ENCODE measurements at regions not wholly inside any gene's neighbourhood (a gene's known extent, or its start where the extent isn't known, plus 50 kb on each side); places are given as distances from the start of the nearest gene placed in this dataset.

DNA sequence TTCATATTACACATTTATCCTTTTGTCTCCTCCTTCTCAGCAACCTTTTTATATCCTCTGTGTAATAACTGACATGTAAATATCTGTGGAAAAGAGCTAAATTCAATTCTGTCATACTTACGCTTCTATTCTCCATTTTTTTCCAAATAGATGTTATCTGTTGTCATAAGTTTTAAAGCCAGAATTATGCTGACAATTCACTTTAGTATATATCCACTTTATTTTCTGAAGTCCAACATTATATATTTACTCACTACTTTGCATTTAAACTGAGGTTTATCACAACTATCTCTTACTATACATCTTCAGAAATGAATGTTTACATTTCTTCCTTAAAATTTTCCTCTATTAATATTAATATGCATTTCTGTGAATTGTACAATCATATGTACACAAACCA, 247.9 kb upstream of the PCDH10 start:
- DNase-seq, result no peak

DNA sequence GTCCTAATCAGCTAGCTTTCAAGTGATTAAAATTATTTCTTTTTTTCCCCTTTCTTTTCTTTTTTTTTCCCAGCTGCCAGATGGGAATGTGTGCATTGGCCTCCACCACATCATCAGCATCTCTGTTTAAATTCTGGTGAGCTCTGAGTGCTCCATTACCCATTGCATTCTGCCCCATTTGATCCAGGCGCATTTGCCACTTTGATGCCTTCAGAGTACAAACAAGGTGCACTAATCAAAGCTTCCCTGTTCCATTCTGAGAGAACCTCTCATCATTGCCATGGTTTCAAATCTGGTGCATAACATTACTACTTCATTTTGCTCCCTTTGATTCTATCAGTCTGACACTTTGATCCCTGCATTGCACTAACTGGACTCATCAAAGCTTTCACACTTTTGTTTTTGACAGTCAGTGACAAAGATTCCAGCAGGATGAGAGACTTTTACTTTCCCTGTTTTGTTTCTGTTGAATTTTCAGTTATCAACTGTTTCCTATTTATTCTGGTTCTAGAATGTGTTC, 238.8 kb upstream of the PCDH10 start:
- no peak for DNase-seq

GRCh38 chr4:132918096-132918495, 231.0 kb upstream of the PCDH10 start:
- DNase-seq, result no peak

- DNase-seq, result no peak
Measured at GRCh38 chr4:132923516-132923915, 225.6 kb upstream of the PCDH10 start.

DNA sequence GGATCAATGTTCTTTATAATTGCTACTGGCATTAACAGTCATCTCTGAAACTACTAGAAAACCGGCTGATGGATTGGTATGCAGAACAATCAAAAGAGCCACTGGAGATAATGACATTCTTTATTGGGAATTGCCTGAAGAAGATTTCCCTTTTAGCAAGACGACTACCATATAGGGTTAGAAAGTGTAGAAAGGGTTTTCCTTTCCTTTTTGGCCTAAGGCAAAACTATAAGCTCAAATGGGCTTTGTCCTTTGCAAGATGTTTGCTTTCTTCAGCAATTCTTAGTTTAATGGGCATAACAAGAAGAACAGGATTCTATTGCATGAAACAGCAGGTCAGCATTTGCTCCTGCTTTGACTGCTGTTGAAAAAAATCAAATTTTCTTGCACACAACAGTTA, 214.2 kb upstream of the PCDH10 start:
- no peak for DNase-seq

DNA sequence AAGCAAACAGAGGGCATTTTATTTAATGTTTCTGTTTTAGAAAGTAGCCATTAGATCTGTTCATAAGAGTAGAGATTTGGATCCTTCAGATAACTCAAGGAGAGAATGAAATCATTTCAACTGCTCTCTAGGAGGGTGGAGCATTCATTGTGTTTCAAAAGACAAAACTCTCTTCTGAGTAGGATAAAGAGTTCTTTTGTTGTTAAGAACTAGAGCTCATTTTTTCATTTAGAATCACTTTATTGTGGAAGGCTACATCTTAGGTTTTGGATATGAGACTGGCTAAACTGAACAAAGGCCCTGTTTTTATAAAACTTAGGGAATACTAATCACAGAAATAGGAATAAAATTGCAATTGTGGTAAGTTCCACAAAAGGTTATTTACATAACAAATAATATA, 193.9 kb upstream of the PCDH10 start:
- DNase-seq, result no peak

DNA sequence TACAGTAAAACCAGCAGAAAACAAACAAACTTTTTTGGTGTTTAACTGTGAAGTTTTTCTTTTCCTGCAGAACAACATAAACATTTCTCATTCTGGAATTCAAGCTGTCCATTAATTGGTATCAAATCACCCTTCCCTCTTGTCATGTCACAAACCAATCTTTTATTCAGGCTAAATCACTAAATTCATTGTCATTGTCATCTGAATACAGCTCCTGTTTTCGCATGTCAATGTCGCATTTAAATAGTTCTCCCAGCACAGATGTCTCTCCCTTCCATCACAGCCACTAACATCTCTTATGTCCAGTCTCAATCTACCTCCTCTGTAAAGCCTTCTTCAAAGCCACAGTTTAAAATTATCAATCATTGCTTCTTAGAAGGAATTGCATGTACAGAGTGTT, 192.1 kb upstream of the PCDH10 start:
- no peak for DNase-seq

DNA sequence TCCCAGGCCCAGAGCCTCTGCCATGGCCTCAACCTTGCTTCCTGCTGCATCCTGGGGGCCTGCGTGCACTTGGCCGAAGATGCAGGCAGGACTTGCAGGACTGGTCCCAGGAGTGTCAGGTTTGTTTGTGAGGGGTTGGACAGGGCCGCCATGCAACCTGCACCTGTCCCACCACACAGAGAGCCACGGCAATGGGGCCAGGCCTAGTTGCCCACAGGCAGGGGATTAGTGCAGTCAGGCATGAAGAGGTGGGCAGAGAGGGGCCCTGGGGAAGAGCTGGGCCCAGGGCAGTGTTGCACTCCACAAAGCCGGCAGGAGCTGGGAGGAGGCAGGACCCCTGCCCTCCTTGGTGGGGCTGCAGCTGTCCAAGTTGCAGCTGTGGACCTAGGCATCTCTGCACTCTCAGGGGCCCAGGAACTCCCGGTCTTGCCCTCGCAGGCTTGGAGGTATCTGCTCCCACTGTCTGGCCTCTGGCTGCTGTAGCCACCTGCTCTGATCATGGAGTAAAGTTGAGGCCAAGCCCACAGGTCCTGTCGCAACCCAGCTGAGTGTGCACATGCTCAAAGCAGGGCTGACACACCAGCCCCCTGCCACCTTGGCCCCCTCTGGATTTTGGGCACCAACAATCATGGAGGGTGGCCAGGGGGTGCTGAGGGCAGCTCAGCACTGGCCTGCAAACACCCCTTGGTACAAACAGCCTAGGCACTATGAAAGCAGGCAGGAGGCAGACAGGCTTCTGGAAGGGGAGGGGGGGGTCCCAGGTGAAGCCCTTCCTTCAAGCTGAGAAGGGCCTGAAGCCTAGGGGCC, 190.4 kb upstream of the PCDH10 start:
- no peak for DNase-seq

- no peak for DNase-seq
Measured at GRCh38 chr4:132981611-132982010, 167.5 kb upstream of the PCDH10 start.

GRCh38 chr4:132982151-132982550, 166.9 kb upstream of the PCDH10 start:
- no peak for DNase-seq

- DNase-seq, result no peak
Measured at GRCh38 chr4:132991111-132991510, 158.0 kb upstream of the PCDH10 start.

DNA sequence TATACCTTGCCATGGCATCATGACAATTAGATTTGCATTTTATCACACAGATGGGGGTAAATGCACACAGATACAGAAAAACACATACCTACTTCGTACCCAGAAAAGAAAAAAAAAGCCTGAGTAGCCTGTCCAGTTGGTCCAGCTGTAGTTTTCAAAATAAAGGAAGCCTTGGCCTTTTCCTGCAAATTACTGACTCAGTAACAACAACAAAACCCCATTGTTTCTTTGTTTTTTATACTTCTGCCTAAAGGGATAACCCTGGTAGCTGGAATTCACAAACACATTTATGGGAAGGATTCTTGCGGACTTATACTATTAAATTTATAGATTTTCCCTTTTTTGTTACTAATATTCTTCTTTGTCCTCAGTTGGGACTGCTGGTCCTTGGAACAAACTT, 156.4 kb upstream of the PCDH10 start:
- no peak for DNase-seq

DNA sequence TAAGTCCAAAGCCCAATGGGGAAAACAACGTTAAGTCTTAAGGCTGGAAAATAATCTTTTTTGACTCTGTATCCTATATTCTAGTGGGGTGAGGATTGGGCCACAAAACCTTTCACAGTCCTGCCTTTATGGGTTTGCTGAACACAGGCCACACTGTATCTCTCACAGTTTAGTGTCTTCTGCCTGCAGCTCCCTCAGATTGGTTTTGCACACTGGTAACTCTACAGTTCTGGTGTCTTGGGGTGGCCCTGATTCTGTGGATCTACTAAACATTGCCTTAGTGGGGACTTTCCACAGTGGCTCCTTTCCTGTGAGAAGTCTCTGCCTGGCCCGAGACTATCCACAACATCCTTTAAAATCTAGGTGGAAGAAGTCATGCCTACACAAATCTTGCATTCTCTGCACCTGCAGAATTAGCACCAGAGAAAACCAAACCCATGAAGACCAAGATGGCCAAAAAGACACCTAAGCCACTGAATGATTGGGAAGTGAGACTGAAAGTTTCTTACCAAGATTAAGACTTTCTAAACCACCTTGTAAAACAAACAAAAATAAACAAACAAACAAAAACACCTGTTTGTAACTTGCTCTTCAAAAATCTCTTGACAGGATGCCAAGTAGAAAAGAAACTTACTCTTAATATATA, 150.4 kb upstream of the PCDH10 start:
- no peak for DNase-seq

- DNase-seq, result no peak
Measured at GRCh38 chr4:133000012-133000411, 149.1 kb upstream of the PCDH10 start.

GRCh38 chr4:133003169-133003568, 145.9 kb upstream of the PCDH10 start:
- DNase-seq, result no peak

GRCh38 chr4:133014473-133015135, 134.5 kb upstream of the PCDH10 start:
- DNase-seq, result no peak

DNA sequence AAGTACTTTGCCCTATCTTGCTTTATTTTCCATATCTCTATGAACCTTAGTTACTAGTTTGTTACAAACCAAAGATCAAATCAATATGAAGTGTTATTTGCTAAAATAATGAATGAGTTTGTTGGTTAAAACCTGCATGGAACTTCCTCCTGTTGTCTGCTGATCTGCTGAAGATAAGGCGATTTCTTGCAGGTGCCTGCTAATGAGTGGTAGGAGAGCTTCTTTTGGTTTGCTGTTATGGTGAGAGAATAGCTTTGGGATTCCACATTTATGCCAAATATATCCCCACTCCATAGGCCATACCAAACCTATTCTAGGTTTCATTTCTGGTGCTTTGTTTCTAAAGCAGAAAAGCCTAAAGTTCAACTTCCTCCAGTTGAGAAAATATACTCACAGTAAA, 103.8 kb upstream of the PCDH10 start:
- no peak for DNase-seq

DNA sequence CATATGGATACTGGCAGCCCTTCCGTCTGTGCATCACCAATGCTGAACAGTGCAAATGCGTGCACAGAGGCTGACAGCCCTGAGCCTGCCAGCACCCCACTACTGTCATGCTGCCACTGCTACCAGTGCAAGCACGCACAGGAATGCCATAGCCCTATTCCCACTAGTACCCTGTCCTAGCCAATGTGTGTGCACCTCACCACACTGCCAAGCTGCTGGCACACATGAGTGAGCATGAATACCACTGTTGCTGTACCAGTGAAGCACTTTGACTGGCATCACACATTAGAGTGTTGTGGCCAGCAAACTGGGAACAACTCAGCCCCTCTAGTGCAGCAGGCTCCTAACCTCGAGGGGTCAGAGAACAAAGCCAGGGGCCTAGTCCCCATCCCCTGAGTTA, 102.9 kb upstream of the PCDH10 start:
- DNase-seq, result no peak

DNA sequence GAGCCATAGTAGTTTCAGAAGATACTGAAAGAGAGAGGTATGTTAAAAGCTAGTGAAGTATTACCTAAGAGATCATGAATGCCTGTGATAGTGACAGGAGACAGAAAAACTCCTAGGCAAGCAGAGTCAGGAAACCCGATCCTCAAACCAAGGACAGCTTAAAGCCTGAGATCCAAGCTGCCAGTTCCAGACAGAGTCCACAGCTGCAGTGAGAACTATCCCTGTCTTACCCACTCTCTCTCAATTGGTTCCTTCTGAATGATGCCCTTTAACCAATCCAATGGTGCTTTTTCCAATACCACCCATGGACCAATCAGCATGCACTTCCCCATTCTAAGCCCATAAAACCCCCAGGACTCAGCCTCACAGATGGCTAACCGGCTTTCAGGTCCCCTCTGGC, 90.4 kb upstream of the PCDH10 start:
- DNase-seq, result no peak

GRCh38 chr4:133059117-133059516, 90.0 kb upstream of the PCDH10 start:
- no peak for DNase-seq

- DNase-seq, result no peak
Measured at GRCh38 chr4:133062851-133063250, 86.2 kb upstream of the PCDH10 start.

DNA sequence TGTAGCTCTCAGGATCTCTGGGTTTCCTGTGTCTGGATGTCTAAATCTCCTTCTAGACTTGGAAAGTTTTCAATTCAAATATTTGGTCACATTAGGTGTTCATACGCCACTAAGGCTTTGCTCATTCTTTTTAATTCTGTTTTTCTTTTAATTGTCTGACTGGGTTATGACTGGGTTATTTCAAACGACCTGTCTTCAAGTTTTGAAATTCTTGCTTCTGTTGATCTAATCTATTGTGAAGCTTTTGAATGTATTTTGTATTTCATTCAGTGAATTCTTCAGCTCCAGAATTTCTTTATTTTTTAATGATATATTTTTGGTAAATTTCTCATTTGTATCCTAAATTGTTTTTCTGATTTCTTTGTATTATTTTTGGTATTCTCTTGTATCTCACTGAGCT, 81.0 kb upstream of the PCDH10 start:
- no peak for DNase-seq

GRCh38 chr4:133081246-133081645, 67.8 kb upstream of the PCDH10 start:
- DNase-seq, result no peak

DNA sequence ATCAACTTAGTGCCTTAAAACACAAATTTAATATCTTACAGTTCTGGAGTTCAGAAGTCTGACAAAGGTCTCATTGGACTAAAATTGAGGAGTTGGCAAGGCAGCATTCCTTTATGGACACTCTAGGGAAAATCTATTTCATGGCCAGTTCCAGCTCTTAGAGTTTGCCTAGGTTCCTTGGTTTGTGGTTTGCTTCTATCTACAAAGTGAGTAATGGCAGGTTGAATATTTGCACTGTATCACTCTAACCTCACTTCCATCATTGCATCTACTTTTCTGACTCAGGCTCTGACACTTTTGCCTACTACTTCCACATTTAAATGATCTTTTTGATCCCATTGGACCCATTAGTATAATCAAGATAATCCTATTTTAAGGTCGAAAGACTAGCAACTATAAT, 64.7 kb upstream of the PCDH10 start:
- DNase-seq, result no peak
